Tongue (tissue), 1 donor: ENCODE measurements at regions not wholly inside any gene's neighbourhood (a gene's known extent, or its start where the extent isn't known, plus 50 kb on each side); places are given as distances from the start of the nearest gene placed in this dataset.

Source experiments
- DNase-seq: peaks from one replicate; pipeline ENCODE4 v3.0.0-alpha.2; 2015

DNA sequence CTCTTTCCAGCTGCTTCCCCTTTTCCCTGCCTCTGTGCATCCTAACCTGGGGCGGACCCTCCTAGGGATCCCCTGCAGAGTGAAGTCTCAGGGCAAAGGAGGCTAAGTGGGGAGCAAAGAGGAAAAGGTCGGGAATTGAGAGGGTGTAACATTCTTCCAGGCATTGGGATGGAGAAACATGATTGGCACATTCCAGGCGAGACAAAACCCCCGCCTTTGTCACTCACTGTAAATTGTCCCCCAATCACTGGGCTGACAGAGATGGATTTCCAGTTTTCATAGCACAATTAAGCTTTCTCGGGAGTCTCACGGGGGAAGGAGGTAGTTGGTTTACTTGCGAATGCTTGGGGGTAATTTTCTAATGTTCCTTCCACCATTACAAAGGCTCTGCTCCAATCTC lies 74.9 kb downstream of the MIAT start:
- no peak for DNase-seq

- no peak for DNase-seq
These were observed 77.1 kb downstream of the MIAT start for GRCh38 chr22:26734339-26735018.

DNA sequence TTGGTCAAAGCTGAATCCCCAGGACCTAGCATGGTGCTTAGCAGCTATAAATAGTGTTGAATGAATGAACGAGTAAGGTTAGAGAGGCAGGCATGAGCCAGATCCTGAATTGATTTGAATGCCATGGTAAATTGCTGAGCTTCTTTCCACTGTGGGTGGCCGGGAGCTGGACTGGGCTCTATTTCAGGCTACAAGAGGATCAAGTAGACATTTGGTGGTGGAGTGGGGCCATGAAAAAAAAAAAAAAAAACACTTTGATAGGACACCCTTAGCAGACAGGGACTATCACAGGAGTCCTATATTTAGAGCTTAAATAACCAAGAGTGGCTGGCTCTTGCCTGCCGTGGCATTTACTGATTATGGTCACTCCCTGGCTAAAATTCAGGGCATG lies 77.6 kb downstream of the MIAT start:
- DNase-seq = peak; percentile 26

- no peak for DNase-seq
These were observed 79.9 kb downstream of the MIAT start for GRCh38 chr22:26737262-26737661.

GRCh38 chr22:26740253-26740652 lies 82.9 kb downstream of the MIAT start:
- DNase-seq = no peak

GRCh38 chr22:26743149-26743548 lies 85.8 kb downstream of the MIAT start:
- no peak for DNase-seq

DNA sequence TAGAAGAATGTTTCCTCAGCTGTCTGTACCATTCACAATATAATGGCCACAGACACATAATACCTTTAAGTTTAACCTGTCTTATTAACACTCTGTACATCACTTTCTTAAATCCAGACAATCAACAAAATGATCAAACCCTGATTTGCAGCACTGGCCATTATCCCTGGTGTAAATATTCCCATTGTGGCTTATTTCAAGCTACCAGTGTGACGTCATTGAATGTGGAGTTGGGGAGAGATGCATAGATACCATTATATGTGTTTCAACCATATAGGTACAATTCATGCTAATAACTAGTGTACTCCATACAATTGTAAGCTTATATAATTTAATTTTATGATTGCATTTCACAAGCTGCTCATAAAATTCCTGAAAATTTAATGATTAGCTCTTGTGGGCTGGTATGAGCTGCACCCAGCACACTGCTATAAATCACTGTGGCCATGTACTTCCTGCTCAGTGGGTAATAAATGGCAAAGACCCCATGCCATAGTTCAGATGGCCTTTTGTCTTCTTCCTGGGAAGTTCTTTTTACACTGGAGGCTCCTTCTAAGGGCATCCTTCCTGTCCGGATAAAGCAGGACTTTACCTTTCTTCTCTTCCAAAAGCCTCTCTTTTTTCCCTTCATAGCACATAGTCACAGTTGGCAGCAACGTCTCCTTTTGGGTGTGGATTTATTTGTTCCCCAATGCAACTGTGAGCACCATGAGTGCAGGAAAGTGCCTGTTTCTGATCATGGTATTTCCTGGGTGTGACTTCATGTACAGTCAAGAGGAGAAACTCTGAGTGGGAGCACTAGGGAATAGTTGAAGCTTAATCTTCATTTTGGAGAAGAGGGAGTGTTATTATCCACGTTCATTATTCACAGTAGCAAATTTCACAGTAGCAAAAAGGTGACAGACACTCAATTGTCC lies 87.8 kb downstream of the MIAT start:
- DNase-seq = no peak

DNA sequence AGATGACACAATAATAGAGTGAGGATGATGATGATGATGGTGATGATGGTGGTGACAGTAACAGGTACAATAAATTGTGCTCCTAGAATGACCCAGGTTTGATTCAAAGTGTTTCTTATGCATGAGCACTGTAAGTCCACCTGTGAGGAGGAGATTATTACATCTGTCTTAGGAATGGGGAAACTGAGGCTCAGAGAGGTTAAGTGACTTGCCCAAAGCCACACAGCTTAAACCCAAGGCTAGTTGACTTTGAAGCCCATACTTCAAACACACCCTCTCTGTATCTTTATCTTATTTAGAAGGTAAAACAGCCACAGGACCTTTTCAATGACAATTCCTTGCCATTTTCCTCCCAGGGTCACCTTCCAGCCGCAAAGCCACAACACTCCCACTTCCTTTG lies 88.9 kb downstream of the MIAT start:
- no peak for DNase-seq

DNA sequence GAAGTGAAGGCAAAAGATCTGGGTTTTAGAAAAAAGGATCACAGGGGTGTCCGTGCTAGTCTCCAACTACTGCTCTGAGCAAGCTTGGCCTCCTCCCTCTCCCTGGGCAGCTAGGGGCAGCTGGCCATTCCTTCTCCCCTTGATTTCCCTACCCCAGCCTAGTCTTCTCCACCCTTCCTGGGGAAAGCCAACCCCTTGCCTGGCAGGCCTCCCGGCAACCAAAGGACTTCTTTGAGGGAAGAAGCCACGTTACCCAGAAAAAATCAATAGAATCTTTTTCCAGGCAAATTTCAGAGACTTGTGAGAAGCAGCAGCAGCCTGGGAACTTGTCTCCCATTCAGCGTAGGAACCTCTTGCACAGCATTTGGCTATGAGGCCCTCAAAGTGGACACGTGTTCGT lies 91.5 kb downstream of the MIAT start:
- no peak for DNase-seq

DNA sequence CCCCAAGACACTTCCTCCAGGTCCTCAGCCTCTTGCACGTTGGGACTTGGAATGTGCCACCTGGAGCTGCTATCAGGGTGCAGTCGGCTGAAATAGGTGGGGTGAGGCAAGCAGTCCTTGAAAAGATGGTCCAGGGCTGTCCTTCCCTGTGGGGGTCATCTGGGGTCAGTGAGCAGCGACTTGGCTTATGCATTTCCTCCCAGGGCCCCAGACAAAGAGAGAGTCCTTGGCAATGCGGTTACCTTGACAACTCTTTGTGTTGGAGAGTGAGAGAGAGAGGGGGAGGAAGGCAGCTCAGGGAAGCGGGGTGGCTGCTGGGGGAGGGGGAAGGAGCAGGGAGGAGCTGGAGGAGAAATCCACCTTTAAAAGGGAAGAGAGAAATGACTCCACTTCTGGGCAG lies 93.8 kb downstream of the MIAT start:
- DNase-seq = peak; percentile 20

GRCh38 chr22:26753125-26753862 lies 95.9 kb downstream of the MIAT start:
- no peak for DNase-seq

GRCh38 chr22:26756675-26757293 lies 99.4 kb downstream of the MIAT start:
- DNase-seq = peak; percentile 73

- no peak for DNase-seq
These were observed 100.1 kb downstream of the MIAT start for GRCh38 chr22:26757496-26757895.

GRCh38 chr22:26762503-26763472 lies 105.4 kb downstream of the MIAT start:
- no peak for DNase-seq

- peak; percentile 71 for DNase-seq
These were observed 106.4 kb downstream of the MIAT start for GRCh38 chr22:26763633-26764361.

GRCh38 chr22:26766510-26767350 lies 109.3 kb downstream of the MIAT start:
- no peak for DNase-seq

DNA sequence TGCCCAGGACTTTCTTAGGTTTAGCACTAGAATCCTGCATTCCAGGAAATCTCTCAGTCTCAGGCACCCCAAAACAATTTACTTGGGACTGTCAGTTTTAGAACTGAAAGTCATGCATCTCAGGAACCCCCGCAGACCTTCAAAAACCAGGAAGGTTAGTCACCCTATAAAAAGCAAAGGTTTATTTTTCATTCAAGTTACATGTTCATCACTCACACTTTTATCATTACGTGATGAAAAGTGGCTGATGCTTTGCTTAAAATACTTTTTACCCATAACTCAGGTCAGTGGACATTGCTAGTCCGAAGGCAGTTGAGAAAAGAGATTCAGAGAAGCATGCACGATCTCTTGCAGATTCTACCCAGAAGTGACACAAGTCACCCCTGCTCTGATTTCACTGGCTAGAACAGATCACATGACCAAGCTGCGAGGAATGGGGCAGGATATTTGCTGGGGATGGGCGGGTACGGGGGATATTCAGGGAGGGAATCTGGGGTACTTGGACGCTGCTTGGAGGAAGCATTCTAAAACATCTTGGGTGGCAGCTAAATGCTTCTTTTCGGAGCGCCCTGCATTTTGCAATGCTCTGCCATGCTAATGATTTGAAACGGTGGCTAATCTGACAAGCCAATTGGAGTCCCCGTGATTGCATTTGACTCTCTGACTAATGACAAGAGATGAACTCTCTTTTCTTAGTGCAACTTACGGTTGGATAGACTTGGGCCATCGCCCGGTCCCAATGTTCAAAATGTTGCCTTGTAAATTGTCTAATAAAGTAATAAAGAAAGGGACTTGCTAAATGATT lies 110.2 kb downstream of the MIAT start:
- no peak for DNase-seq

DNA sequence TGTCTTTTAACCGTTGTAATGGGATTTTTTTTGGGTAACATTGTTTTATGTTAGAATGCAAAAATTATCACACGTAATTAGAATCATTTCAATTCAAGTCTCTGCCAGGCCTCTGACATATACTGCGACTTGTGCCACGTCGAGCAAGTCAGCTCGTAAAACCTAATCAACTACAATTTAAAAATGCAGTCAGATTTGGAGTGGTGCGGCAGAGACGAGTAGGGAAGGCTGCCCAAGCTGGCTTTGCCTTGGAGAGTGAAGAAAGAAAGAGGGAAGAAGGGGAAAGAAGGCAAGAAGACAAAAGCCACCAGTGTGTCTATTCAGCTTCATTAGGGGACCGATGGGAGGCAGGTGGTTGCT lies 110.7 kb downstream of the MIAT start:
- no peak for DNase-seq

- DNase-seq = no peak
These were observed 111.6 kb downstream of the MIAT start for GRCh38 chr22:26768952-26769351.
